ENCODE measurements at regions not wholly inside any gene's neighbourhood (a gene's known extent, or its start where the extent isn't known, plus 50 kb on each side); places are given as distances from the start of the nearest gene placed in this dataset. TPM values are rescaled to one million over a fixed set of nuclear protein-coding genes. Genes with fewer than 3 reads are reported as not detected.

Small RNAs in the stretch of these regions (small RNA-seq; reads per million reads assigned to genes)
- gene RN7SKP277 (ENCODE audit: insufficient read depth), result not detected

Measured in mesendoderm (in vitro differentiated cells).